NCI-H146 treated with DMSO at 0.1 percent for 48 hours (cell line): ENCODE measurements at regions not wholly inside any gene's neighbourhood (a gene's known extent, or its start where the extent isn't known, plus 50 kb on each side); places are given as distances from the start of the nearest gene placed in this dataset.

Source experiments
- DNase-seq: peaks from one replicate; lab custom pipeline; 2025; ENCODE audit not compliant: unreplicated experiment; lab: John Stamatoyannopoulos, UW

GRCh38 chr3:132267391-132267993 lies 49.7 kb upstream of the ACP3 start:
- DNase-seq, result no peak
